ENCODE measurements at regions not wholly inside any gene's neighbourhood (a gene's known extent, or its start where the extent isn't known, plus 50 kb on each side); places are given as distances from the start of the nearest gene placed in this dataset.

DNA sequence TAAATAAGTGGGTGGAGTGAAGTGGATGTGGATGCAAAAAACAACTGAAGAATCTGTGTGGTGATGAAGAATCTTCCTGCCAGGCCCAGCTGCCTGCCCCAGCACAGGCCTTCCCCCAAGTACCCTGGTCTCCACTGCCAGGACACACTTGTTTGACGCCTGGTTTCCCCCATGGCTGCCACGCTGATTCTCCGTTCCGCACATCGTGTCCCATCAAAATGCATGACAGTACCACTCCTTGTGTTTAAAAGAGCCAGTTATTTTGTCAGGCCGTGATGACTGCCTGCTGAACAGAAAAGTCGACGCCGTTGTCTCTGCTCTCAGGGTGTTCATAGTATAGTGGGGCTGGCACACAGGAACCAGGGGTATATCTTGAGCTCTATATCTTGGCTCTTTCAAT lies 50.3 kb upstream of the KYNU start:
- Histone ChIP-seq H3K27ac (no peak overlapping the region), H3K9me3 (no peaks in the 10 kb centered on the region), H3K27me3 (no peaks in the 10 kb centered on the region), H3K4me1 (no peaks in the 10 kb centered on the region), H3K36me3 (no peaks in the 10 kb centered on the region), H3K4me3 (no peak overlapping the region)
- TF ChIP-seq, protein P1, sequence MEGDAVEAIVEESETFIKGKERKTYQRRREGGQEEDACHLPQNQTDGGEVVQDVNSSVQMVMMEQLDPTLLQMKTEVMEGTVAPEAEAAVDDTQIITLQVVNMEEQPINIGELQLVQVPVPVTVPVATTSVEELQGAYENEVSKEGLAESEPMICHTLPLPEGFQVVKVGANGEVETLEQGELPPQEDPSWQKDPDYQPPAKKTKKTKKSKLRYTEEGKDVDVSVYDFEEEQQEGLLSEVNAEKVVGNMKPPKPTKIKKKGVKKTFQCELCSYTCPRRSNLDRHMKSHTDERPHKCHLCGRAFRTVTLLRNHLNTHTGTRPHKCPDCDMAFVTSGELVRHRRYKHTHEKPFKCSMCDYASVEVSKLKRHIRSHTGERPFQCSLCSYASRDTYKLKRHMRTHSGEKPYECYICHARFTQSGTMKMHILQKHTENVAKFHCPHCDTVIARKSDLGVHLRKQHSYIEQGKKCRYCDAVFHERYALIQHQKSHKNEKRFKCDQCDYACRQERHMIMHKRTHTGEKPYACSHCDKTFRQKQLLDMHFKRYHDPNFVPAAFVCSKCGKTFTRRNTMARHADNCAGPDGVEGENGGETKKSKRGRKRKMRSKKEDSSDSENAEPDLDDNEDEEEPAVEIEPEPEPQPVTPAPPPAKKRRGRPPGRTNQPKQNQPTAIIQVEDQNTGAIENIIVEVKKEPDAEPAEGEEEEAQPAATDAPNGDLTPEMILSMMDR (IDR thresholded peaks at IDR 0.05): no peak
- 95% methylated on average over 9 of the region's 9 CpGs for WGBS
- no peak for DNase-seq (ENCODE audit: low spot score in 2 of 2)

DNA sequence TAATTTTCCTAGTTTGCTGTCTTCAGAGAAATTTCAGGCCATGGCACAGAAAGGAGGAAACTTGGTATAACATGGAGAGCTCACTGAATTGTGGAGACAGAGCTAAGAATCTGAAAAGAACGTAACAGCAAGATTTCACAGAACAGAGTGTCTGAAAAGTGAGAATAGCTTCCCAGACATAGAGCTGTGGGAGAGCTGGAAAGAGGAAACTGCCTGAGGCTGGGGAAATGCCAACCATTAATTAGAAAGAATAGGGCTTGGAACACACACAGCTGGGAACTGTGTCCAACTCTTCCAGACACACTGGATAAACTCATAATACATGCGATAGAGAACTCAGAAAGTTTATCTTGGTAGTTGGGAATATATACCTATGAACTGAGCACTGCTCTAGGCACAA lies 51.6 kb upstream of the KYNU start:
- 25% methylated on average over 2 of the region's 2 CpGs for WGBS

DNA sequence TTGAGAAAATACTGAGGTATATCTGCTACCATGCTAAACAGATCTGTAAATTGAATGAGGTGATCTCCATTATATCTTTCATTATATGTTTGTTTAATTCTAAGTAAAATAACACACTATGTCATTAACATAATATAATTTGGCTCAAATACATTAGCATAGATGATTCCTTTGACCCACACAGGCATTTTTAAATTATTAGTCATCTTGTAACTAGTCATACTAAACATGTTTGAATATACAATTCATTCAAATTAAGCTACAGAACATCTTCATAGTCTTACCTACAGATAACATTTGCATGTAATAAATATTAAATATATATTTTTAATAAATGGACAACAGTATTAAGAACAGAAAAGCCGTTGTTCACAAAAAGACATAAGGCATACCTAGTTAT lies 52.7 kb upstream of the KYNU start:
- H3K9me3 ChIP-seq: no peaks in the 10 kb centered on the region
- H3K27me3 ChIP-seq: no peaks in the 10 kb centered on the region
- no peaks in the 10 kb centered on the region for H3K36me3 ChIP-seq
- WGBS: 95% methylated on average over 1 of the region's 1 CpG
- DNase-seq (ENCODE audit: low spot score in 2 of 2): no peak
- no peak overlapping the region for H3K27ac ChIP-seq
- H3K4me3 ChIP-seq: no peak overlapping the region
- TF ChIP-seq POLR2A (IDR thresholded peaks at IDR 0.05): no peak
- H3K4me1 ChIP-seq: no peaks in the 10 kb centered on the region

More for the DNA sequence above, 51.6 kb upstream of the KYNU start:
- no peaks in the 10 kb centered on the region for H3K27me3 ChIP-seq
- no peaks in the 10 kb centered on the region for H3K4me1 ChIP-seq
- DNase-seq (ENCODE audit: low spot score in 2 of 2): no peak
- no peaks in the 10 kb centered on the region for H3K36me3 ChIP-seq
- no peak overlapping the region for H3K27ac ChIP-seq
- no peak for TF ChIP-seq POLR2A (IDR thresholded peaks at IDR 0.05)
- no peak for TF ChIP-seq POLR2AphosphoS5 (IDR thresholded peaks at IDR 0.05)
- TF ChIP-seq, protein P1 (IDR thresholded peaks at IDR 0.05): no peak
- no peak for TF ChIP-seq EP300 (IDR thresholded peaks at IDR 0.05)
- H3K4me3 ChIP-seq: no peak overlapping the region
- H3K9me3 ChIP-seq: no peaks in the 10 kb centered on the region

DNA sequence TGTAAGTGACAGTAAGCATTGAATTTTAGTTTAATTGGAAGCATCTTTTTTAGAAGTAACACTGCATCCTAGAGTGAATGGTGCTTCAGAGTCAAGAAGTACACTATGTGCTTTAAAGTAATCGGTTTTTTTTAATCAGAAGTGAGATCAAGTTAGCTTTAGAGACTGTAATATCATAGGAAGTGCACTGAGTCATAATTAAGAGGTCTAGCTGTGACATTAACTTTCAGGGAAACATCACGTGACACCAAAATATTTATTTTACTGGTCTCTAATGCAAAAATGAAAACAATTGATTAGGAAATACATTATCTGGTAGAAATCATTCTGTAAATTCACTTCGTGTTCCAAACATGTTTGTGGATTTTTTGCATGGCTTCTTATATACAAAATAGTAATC lies 55.3 kb upstream of the KYNU start:
- no peak for TF ChIP-seq POLR2A (IDR thresholded peaks at IDR 0.05)
- TF ChIP-seq, protein P1 (IDR thresholded peaks at IDR 0.05): no peak
- DNase-seq (ENCODE audit: low spot score in 2 of 2): no peak
- H3K36me3 ChIP-seq: no peaks in the 10 kb centered on the region
- WGBS: 68% methylated on average over 3 of the region's 3 CpGs
- no peak overlapping the region for H3K4me3 ChIP-seq
- H3K9me3 ChIP-seq: no peaks in the 10 kb centered on the region
- no peaks in the 10 kb centered on the region for H3K4me1 ChIP-seq
- no peak overlapping the region for H3K27ac ChIP-seq
- no peaks in the 10 kb centered on the region for H3K27me3 ChIP-seq

DNA sequence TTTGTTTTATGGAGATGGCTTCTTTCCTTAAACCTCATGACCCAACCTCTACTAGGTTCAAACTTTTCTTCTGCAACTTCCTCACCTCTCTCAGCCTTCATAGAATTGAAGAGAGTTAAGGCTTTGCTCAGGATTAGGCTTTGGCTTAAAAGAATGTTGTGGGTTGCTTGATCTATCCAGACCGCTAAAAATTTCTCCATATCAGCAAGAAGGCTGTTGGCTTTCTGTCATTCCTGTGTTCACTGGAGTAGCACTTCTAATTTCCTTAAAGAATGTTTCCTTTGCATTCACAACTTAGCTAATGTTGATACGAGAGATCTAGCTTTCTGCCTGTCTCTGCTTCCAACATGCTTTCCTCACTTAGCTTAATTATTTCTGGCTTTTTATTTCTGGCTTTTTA lies 58.1 kb upstream of the KYNU start:
- no peak for TF ChIP-seq EP300 (IDR thresholded peaks at IDR 0.05)
- TF ChIP-seq, protein P1 (IDR thresholded peaks at IDR 0.05): no peak
- no peak for TF ChIP-seq POLR2A (IDR thresholded peaks at IDR 0.05)
- no peak for TF ChIP-seq POLR2AphosphoS5 (IDR thresholded peaks at IDR 0.05)
- Histone ChIP-seq H3K9me3 (no peaks in the 10 kb centered on the region), H3K27me3 (no peaks in the 10 kb centered on the region), H3K27ac (no peak overlapping the region), H3K36me3 (no peaks in the 10 kb centered on the region), H3K4me1 (no peaks in the 10 kb centered on the region), H3K4me3 (no peak overlapping the region)
- 93% methylated on average over 2 of the region's 2 CpGs for WGBS
- no peak for DNase-seq (ENCODE audit: low spot score in 2 of 2)

DNA sequence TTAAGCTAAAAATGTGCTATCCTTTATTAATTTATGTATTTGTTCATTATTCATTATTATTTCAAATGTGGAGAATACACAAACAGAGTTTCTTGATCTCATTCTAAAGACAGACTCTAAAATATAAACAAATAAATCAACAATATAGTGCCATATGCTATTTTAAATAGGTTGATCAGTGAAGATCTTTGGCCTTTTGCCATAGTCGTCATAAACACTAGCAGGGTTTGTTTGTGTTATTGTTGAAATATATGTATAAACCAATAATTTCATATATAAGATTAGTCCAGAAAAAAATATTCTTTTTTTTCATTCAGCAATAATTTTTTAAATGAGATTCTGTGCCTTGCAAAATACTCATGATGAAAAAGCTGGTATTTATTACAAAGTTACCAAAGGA lies 62.1 kb upstream of the KYNU start:
- Histone ChIP-seq H3K4me1 (no peaks in the 10 kb centered on the region), H3K36me3 (no peaks in the 10 kb centered on the region), H3K4me3 (no peak overlapping the region)

More for the DNA sequence above, 62.1 kb upstream of the KYNU start:
- no peaks in the 10 kb centered on the region for H3K27me3 ChIP-seq
- TF ChIP-seq POLR2A (IDR thresholded peaks at IDR 0.05) (no peak), EP300 (IDR thresholded peaks at IDR 0.05) (no peak)
- H3K27ac ChIP-seq: no peak overlapping the region
- WGBS: 62% methylated on average over 1 of the region's 1 CpG
- DNase-seq (ENCODE audit: low spot score in 2 of 2): no peak
- no peaks in the 10 kb centered on the region for H3K9me3 ChIP-seq
